ENCODE measurements at regions not wholly inside any gene's neighbourhood (a gene's known extent, or its start where the extent isn't known, plus 50 kb on each side); places are given as distances from the start of the nearest gene placed in this dataset.

DNA sequence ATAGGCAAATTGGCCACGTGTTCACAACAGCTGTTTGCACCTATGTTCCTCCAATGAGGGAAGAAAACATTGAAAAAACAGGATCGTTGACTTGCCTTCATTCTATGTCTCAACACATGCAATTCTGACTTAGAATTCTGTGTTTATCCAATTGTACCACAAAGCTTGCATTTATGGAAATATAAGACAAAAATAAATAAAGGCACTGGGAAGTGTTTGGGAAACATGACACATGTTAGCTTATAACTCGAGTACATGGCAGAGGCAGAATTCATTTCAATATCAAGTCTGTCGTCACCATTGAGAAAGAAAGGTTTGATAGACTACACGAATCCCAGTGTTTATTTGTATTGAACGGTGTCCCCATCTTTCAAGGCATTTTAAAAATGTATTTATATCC, 291.2 kb downstream of the AHR start:
- TF ChIP-seq TAF1 (IDR thresholded peaks at IDR 0.05; ENCODE audit: borderline replicate concordance, low read depth, low read length) (no peak), POLR2AphosphoS5 (IDR thresholded peaks at IDR 0.05; ENCODE audit: low read depth, low read length) (no peak), POLR2A (IDR thresholded peaks at IDR 0.05; ENCODE audit: low read depth, low read length) (no peak)
